GM21723 (cell line): ENCODE measurements at regions not wholly inside any gene's neighbourhood (a gene's known extent, or its start where the extent isn't known, plus 50 kb on each side); places are given as distances from the start of the nearest gene placed in this dataset.

Experiments
- ATAC-seq: cut with Tn5 transposase; IDR thresholded peaks from one replicate; pipeline ENCODE4 v1.9.1; 2021; ENCODE audit warnings: mild to moderate bottlenecking, moderate library complexity; ENCODE audit not compliant: unreplicated experiment

DNA sequence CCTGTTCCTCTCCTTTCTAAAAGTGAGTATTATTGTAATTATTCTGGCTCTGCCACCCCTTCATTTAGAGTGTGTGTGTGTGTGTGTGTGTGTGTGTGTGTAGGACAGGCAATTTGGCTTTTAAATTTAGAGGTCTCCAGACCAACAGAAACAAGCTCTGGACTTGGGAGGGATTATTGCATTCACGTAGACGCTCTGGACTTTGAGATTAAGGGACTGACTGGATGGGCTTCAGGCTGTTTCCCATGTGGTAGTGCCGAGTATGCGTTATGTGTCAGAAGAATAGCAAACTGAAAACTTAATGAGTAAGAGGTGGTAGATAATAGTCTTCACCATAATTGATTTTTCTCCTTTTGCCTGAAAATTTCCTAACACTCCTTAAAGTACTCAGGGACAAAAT is 281.9 kb downstream of the USP25 start:
- ATAC-seq = no peak

GRCh38 chr21:16013570-16013969 is 283.8 kb downstream of the USP25 start:
- no peak for ATAC-seq

DNA sequence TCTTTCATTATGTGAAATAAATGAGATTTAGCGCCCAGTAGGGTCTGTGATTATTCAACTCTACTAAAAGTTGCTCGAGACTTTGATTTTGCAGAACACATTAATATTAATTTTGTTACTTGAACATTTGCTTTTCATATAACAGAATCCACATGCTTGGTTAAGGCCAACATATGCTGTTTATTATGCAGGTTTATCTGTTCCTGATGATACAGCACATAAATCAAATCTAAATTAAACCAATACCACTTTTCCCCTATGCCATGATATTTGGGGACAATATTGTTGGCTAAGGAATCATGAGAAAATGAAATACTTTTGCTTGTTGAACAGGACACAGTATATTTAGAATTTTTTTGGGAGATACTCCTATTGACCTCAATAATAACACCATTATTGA is 291.1 kb downstream of the USP25 start:
- ATAC-seq = no peak

GRCh38 chr21:16022116-16022515 is 292.3 kb downstream of the USP25 start:
- no peak for ATAC-seq

GRCh38 chr21:16022921-16023320 is 293.1 kb downstream of the USP25 start:
- ATAC-seq = no peak

GRCh38 chr21:16028142-16028541 is 298.4 kb downstream of the USP25 start:
- no peak for ATAC-seq

DNA sequence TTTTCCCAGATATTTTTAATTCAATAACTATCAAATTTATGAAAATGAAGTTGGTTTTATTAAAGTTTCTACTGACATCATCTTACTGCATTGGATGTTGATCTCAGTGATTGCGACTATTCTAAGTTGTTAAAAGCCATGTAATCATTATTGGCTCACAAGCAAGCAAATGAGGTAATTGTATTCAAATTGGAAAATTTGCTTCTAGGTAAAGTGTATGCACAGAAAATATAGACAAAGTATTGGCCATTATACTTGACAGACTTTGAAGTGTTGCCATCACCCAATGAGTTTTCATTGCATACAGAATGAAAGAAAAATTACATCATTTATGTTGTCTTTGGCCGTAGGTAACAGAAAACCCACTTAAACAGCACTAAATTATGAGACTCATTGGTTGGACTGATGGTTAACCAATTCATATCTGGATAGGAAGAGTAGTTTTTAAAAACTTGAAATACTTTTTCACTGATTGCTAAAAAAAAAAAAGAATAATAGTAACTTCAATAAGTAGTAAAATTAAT is 299.2 kb downstream of the USP25 start:
- no peak for ATAC-seq

DNA sequence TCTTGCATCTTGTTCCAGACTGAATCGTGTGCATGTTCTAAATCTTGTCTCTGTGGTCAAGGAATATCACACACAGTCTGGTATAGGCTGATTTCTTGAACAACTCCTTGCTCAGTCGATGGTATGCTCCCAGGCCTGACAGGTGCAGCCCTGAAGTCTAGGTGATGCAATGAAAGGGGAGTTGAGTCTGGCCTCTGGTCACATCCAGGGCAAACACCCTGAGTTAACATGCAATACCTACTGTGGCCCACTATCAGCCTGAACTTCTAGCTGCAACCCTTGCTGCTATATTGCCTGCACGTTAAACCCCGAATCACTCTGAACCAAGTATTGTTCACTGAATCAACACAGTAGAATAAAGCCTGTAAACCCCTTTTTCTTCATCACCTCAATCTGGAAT is 303.4 kb downstream of the USP25 start:
- ATAC-seq = no peak

DNA sequence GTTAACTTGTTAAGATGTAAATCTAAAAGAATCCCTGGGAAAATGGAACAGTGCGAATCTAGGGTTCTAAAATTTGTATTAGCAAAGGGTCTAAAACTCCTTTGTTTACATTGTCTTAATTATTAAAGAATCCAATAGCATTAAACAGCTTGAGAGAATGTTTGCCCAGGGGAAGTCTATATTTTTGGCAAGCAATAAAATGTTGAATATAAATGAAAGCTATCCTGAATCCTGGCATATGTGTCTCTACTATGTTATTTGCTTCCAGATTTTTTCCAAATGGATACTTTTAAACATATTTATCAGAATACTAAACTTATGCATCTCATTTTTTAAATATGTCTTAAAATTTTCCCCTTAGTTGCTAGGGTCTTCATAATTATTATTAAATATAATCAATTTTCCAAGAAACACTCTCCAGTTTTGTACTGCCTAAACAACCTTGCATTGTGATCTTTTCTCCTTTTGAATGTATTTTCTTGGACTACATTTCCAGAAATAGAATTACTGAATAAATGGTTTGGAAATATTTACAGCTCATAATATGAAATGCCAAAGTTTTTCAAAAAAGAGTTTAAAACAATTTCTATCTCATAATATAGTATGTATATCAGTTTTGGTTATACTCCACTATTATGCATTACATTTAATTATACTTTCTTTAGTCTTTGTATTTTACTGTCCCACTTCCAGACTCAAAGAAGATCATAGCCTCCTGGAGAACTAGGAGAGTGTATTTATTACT is 304.8 kb downstream of the USP25 start:
- ATAC-seq = no peak

GRCh38 chr21:16037421-16037955 is 307.7 kb downstream of the USP25 start:
- no peak for ATAC-seq

- no peak for ATAC-seq
Observed at GRCh38 chr21:16040601-16041000, 310.8 kb downstream of the USP25 start.

GRCh38 chr21:16044676-16045075 is 314.9 kb downstream of the USP25 start:
- no peak for ATAC-seq

- ATAC-seq = no peak
Observed at GRCh38 chr21:16046656-16047330, 317.0 kb downstream of the USP25 start.

GRCh38 chr21:16047904-16048303 is 318.1 kb downstream of the USP25 start:
- no peak for ATAC-seq

DNA sequence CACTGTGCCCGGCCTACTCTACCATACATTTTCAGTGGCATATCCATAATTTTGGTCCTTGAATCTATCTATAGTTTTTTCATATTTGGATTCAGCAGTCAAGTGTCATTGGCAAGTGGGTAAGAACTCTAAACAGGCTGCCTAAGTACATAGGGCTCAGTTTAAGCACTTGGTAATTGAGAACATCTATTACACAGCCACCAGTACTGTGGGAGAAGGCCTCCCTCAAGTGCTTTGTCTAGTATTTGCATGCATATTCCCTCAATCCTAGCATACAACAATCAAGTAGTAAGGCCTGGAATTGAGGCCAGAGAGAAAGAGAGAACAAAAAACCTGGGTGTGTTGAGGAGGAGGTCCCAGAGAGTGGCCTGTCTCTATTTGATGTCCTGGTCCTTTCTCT is 325.2 kb downstream of the USP25 start:
- no peak for ATAC-seq

DNA sequence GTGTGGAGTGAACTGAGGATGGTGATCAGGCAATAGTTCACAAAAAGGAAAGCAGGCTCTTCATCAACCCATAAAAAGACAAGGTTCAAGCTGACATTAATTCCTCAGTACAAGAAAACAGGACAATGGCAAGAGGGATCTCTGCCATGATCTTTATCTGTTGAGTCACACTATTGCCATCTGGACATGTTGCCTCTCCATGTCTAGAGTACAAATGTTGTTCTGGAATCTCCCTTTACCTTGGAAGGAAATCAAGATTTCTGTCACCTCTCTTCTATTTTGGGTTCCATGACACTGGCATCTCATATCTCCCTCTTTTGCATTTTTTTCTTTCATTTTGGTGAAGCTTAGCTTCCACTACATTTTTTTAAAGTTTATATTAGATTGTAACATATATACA is 329.1 kb downstream of the USP25 start:
- no peak for ATAC-seq

- ATAC-seq = no peak
Observed at GRCh38 chr21:16059981-16060380, 330.2 kb downstream of the USP25 start.

DNA sequence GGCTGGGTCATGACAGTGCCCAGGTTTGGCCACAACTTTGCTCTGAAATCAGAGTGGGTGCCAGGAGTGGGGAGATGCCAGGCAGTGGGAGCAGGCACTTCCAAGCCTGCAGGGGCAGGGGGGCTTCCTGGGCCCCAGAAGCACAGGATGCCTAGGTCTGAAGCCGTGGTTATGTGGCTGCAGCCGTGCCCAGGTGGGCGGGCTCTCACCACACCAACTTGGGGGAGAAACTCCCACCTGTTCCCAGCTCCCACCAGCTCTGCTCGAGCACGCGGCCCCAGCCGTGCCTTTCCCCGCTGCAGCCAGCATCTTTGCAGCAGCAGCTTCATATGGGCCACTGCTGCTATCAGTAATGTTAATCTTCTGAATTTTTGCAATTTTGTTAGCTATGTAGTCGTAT is 331.4 kb downstream of the USP25 start:
- no peak for ATAC-seq

- ATAC-seq = no peak
Observed at GRCh38 chr21:16069178-16070112, 339.7 kb downstream of the USP25 start.

DNA sequence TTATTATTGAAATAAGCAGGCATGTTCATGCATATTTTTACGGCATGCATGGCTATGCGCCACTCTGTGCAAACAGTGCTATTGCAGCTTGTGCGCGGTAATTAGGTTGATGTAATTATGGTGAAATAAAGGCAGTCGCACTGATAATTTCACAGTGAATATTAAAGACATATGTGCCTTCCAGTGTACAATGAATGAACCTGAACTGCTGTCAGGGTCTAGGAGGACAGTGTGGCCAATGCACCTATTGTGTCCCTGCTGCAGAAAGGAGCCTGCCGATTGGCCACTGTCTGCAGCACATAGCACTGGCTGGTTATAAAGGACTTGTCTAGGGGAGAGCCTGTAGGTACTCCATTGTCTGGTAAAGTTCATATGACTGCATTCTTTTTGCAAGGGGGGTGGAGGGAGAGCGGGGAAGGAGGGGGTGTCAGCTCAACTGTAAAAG is 340.4 kb downstream of the USP25 start:
- ATAC-seq = no peak

- no peak for ATAC-seq
Observed at GRCh38 chr21:16071092-16071491, 341.3 kb downstream of the USP25 start.
